ENCODE measurements at regions not wholly inside any gene's neighbourhood (a gene's known extent, or its start where the extent isn't known, plus 50 kb on each side); places are given as distances from the start of the nearest gene placed in this dataset.
"Not testable (repeated sequence)": the region's sequence is repeated elsewhere in the genome, so short reads cannot be mapped to it uniquely, and the experiment has no call there.

GRCh38 chr15:85264614-85265190, 115.7 kb upstream of the AKAP13 start:
- not testable (repeated sequence) for DNase-seq (ENCODE audit: low read depth in 2 of 2)

DNA sequence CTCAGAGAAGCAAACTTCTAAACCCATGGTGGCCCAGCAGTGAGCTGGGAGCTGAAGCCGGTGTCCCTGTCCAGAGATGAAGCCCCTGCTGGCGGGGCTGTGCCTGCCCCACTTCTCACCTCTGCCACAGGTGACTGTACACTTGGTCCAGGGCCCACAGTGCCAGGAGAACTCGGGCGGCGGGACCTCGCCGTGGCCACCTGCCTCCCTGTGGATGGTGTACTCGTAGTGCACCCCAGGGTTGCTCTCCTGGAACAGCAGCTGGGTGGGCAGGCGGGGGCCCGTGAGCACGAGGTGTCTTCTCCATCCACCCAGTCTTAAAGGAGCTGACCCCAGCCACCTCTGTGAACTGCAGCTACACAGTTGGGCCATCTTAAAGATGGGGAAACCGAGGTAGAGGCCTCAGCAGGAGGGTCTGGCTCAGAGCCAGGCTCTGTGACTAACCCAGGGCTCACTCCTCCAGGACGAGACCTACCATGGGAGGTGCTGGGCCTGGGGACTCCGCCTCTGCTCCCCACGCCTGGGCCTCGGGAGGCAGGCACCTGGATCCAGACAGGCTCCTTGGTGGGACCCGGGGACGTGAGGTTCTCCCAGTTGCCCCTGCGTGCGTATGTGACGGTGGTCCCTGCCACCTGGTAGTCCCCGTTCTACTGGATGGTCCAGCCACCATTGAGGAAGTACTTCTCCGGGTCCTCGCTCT, 113.1 kb upstream of the AKAP13 start:
- DNase-seq (ENCODE audit: low read depth in 2 of 2), result not testable (repeated sequence)

DNA sequence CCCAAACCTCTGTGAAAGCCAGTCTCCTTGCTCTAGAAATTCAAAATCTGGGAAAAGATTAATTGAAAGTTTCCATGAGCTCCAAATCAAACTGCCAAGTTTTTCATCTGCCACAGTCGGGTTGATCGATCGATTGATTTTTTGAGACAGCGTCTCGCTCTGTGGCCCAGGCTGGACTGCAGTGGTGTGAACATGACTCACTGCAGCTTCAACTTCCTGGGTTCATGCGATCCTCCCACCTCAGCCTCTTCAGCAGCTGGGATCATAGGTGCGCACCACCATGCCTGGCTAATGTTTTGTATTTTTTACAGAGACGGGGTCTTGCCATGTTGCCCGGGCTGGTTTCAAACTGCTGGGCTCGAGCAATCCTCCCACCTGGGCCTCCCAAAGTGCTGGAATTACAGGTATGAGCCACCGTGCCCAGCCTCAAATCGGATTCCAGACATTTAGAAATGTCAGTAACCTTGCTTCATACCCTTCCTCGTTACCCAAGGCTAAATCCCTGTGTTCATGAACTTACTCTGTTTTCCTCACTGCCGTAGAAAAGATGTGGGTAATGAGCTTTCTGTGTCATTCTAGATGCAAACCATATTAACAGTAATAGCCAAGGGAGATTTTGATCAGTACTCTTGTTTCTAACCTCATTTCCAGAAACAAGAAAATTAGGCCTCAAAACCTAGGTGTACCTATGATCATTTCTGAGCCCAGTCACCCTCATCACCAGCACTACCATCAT, 105.9 kb upstream of the AKAP13 start:
- DNase-seq (ENCODE audit: low read depth in 2 of 2), result no peak

DNA sequence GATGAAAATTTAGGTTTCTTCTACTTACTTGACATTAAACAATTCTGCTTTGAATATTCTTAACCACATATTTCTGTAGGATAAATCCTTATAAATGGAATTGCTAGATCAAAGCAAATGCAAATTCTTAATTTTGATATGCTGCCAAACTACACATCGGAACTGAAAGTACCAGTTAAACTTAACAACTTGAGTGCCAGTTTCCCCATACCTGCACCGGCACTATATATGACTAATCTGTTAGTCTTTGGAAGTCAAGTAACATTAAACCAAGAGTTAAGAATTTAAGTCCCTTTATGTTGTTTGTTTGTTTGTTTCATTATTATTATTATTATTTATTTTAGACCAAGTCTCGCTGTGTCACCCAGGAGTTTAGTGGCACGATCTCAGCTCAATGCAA, 103.9 kb upstream of the AKAP13 start:
- DNase-seq (ENCODE audit: low read depth in 2 of 2), result no peak

DNA sequence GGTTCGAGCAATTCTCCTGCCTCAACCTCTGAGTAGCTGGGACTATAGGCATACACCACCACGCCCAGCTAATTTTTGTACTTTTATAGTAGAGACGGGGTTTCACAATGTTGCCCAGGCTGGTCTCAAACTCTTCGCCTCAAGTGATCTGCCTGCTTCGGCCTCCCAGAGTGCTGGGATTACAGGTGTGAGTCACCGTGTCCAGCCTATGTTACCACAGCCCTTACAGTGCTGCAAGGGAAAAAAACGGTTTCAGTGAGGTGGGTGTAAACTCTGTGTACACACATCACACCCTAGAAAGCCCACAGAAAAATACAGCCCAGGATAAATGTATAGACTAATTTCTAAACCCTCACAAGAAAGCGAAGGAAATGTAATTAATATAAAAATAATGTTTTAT, 103.5 kb upstream of the AKAP13 start:
- no peak for DNase-seq (ENCODE audit: low read depth in 2 of 2)

DNA sequence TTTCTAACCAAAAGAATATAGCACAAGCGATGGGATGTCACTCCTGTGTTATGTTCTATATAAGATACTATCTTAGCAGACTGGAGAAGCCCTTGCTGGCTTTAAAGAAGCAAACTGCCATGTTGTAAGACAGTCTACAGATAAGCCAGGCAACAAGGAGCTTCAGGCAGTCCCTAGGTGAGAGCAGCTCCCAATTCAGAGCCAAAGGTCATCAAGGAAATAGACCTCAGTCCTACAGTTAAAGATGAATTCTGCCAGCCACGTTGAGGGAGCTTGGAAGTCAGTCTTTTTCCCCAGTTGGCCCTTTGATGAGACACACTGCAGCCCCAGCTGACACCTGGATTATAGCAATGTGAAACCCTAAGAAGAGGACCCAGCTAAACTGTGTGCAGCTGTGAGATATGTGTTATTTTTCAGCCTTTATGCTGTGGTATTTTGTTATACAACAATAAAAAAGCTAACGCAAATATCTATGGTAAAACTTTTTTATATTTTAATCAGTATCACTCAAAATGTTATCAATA, 102.5 kb upstream of the AKAP13 start:
- DNase-seq (ENCODE audit: low read depth in 2 of 2), result no peak

GRCh38 chr15:85280203-85280602, 100.2 kb upstream of the AKAP13 start:
- DNase-seq (ENCODE audit: low read depth in 2 of 2), result no peak

DNA sequence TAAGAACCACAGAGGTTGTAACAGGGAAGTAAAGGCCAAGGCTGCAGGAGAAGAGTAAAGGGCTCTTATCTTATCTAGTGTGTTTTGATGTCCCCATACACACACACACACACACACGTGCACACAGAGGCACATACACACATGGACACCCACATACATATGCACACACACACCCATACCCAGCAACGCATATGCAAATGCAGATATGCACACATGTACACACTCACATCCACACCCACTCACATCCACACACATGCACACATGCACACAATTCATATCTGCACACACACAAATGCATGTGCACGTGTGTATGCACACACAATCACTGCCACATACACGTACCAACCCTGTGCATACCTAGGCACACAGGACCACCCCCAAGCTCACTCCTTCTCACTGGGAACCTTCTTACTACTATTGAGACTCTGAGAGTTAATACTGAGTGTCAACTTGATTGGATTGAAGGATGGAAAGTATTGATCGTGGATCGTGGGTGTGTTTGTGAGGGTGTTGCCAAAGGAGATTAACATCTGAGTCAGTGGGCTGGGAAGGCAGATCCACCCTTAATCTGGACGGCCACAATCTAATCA, 99.0 kb upstream of the AKAP13 start:
- no peak for DNase-seq (ENCODE audit: low read depth in 2 of 2)

DNA sequence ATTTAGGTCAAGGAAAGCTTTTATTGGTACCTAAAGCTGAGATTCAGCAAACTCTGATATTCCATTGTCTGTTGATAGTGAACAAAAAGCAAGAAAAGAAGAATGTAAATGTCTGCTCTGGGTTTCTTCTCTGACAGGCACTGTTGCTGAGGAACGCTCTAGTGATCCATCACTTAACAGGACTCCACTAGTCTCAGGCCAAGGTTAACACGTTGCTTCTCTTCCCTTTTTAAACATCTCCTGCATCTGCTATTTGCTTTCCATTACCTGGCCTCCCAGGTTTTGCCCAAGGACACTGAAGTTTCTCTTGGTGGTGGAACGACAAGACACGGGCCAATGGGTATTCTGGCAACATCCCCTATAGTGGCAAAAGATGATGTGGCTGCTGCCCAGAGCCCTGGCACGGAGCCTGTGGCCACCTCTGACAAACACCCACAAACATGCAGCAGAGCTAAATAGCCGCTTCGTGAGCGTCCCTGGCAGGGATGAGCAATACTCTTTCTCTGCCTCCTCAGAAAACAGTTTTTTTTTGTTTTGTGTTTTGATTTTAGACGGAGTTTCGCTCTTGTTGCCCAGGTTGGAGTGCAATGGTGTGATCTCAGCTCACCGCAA, 97.8 kb upstream of the AKAP13 start:
- DNase-seq (ENCODE audit: low read depth in 2 of 2), result no peak

GRCh38 chr15:85283815-85284214, 96.6 kb upstream of the AKAP13 start:
- DNase-seq (ENCODE audit: low read depth in 2 of 2), result not testable (repeated sequence)

DNA sequence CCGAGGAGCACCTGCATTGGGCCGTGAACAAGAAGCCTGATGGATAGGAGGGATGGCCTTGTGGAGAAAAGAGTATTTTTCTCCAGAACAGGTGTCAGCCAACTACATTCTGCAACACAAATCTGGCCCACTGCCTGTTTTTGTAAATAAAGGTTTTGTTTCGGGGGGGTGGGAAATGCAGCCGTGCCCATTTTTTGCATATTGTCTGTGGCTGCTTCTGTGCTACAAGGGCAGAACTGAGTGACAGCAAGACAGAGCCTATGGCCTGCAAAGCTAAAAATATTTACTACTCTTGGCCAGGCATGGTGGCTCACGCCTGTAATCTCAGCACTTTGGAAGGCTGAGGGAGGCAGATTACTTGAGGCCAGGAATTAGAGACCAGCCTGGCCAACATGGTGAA, 95.9 kb upstream of the AKAP13 start:
- no peak for DNase-seq (ENCODE audit: low read depth in 2 of 2)

DNA sequence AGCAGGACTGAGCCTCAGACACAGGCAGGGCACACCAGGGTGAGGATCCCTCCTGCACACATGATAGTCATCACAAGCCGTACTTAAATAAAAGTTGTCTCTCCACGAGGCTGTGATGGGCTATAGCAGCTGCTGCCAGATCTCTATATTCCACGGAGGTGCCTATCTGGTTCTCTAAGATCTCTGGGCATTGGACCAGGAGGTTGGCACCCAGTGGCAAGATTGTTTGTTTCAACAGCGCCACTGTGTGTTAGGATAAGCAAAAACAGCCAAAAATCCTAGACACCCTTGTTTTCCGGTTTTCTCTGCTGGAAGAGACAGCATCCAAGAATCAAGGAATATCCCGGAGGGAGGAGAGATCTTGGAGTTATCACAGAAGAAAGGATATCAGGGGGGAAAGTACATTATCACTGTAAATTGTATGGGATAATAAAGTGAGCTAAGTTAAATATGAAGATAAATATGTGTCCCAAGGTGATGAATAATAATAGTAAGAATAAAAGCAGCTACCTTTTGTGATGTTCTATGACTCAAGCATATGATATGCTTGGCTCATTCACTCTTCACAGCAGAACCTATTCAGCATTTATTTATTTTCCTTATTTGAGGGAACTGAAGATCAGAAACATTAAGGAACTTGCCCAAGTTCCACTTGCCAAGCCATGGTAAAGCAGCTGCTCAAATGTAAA, 90.6 kb upstream of the AKAP13 start:
- DNase-seq (ENCODE audit: low read depth in 2 of 2), result no peak

DNA sequence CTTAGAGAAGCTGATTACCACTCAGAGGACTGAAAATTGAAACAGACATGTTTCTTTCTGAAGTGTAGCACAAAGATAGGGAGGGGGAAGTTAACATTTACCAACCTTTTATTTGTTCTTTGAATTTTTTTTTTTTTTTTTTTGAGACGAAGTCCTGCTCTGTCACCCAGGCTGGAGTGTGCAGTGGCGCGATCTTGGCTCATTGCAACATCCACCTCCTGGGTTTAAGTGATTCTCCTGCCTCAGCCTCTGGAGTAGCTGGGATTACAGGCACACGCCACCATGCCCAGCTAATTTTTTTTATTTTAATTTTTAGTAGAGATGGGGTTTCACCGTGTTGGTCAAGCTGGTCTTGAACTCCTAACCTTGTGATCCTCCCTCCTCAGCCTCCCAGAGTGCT, 87.8 kb upstream of the AKAP13 start:
- not testable (repeated sequence) for DNase-seq (ENCODE audit: low read depth in 2 of 2)

DNA sequence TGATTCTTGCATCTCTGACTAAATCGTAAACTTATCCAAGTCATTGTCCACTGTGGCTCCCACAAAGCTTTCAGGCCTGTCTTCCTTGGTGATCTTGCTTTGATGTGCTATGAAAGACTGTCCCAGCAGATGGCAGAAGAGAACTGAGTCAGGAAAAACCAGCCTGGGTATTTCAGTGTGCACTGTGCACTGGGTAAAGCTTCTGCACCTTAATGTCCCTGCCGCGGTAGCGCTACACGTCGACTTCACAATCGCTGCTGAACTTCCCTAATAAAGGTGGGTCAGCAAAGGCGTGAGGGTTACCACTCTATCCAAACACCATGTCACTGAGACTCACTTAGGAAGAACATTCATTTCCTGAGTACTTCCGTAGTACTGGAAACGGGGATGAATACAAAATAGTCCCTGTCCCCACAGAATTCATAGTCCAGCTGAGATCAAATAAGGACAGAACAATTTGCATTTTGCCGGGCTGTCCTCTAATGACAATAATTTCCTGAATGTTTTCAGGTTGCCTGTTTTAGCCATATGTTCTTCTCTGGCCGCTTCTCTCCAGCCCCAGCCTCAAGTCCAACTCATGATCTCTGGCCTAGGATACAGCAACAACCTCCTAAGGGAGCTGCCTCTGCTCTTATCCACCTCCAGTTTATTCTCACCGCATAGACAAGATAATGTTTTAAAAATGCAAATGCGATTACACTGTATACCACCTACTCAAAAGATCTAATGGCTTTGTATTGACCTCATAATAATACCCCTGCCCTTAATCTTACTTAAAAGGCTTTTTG, 83.6 kb upstream of the AKAP13 start:
- peak; percentile 30 to 43 for DNase-seq (ENCODE audit: low read depth in 2 of 2)

GRCh38 chr15:85297537-85297936, 82.9 kb upstream of the AKAP13 start:
- no peak for DNase-seq (ENCODE audit: low read depth in 2 of 2)

- DNase-seq (ENCODE audit: low read depth in 2 of 2), result no peak
Observed at GRCh38 chr15:85298366-85298765, 82.0 kb upstream of the AKAP13 start.

DNA sequence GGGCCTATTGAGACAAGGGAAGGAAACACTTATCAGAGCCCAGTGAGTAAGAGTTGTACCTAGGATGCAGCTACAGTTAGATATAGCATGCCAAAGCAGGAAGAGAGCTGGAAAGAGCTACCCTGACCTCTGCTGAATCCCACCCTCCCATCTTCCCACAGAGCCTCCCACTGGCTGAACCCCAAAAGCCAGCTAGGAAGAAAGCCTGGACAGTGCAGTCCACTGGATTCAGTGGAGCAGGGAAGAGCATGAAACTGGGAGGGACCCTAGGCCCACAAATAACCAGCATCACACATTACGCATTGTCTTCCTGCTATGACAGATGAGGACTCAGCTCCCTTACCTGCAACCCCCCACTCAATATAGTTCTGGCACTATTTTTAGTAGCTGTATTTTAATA, 81.5 kb upstream of the AKAP13 start:
- DNase-seq (ENCODE audit: low read depth in 2 of 2), result no peak

DNA sequence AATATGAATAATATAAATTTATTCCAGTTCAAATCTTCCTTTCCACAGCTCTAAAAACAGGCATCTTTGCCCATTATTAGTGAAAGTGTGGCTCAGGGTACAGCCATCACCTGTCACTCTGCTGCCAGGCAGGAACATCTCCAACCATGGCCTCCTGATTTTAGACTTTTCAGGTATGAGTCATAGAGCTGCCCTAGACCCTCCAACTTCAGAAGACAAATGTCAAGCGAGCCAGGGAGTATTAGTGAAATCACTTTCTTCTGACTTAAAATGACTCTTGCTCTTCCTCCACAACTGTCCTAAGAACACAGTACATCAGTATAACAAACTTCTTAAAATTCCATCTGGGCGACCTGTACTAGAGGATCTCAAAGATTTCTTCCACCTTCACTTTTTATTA, 78.1 kb upstream of the AKAP13 start:
- DNase-seq (ENCODE audit: low read depth in 2 of 2), result no peak

- DNase-seq (ENCODE audit: low read depth in 2 of 2), result no peak
Observed at GRCh38 chr15:85305050-85305449, 75.4 kb upstream of the AKAP13 start.

GRCh38 chr15:85306946-85307686, 73.3 kb upstream of the AKAP13 start:
- DNase-seq (ENCODE audit: low read depth in 2 of 2), result no peak
